Right ventricle myocardium superior (tissue), 1 donor: ENCODE measurements at regions not wholly inside any gene's neighbourhood (a gene's known extent, or its start where the extent isn't known, plus 50 kb on each side); places are given as distances from the start of the nearest gene placed in this dataset.
"Not testable (repeated sequence)": the region's sequence is repeated elsewhere in the genome, so short reads cannot be mapped to it uniquely, and the experiment has no call there.

Experiments used
- ATAC-seq: fragments of 200-7000 bp; cut with Tn5 transposase; one replicate; pipeline ENCODE4 v1.9.1; 2020; ENCODE audit warnings: mild to moderate bottlenecking; ENCODE audit not compliant: poor library complexity
- DNase-seq: peaks from one replicate; pipeline ENCODE4 v3.0.0-alpha.2; 2020
- intact Hi-C: fragments of 100-400 bp; cut with DNase I; formaldehyde crosslinking; loops from one replicate; pipeline ENCODE4 v1.11.2; 2022
- donor health status: DM: no; HTN: yes; CAD: no; lungs with severe emphysema.

GRCh38 chrX:94937491-94937890 lies 1263.5 kb downstream of the FAM133A start:
- ATAC-seq (no peak), DNase-seq (no peak)
- intact Hi-C loops, result no loop called here

- intact Hi-C loops, result no loop called here
- no peak for ATAC-seq
These were observed 1268.6 kb downstream of the FAM133A start for GRCh38 chrX:94942603-94943002.

GRCh38 chrX:94946137-94946536 lies 1272.1 kb downstream of the FAM133A start:
- ATAC-seq, intact Hi-C loops, DNase-seq: not testable (repeated sequence)

More at GRCh38 chrX:94942603-94943002, 1268.6 kb downstream of the FAM133A start:
- no peak for DNase-seq

- no peak for ATAC-seq
- no peak for DNase-seq
- intact Hi-C loops, result no loop called here
These were observed 1287.7 kb downstream of the FAM133A start for GRCh38 chrX:94961730-94962129.

GRCh38 chrX:94977562-94977961 lies 1303.6 kb downstream of the FAM133A start:
- no peak for DNase-seq
- ATAC-seq, result no peak
- intact Hi-C loops, result no loop called here

GRCh38 chrX:94977986-94978385 lies 1304.0 kb downstream of the FAM133A start:
- intact Hi-C loops, result no loop called here
- DNase-seq (no peak), ATAC-seq (no peak)
